NCI-H1092 treated with DMSO at 0.1 percent for 48 hours (cell line): ENCODE measurements at regions not wholly inside any gene's neighbourhood (a gene's known extent, or its start where the extent isn't known, plus 50 kb on each side); places are given as distances from the start of the nearest gene placed in this dataset.
A peak's percentile ranks its signal among the peaks of the same experiment; 100 is the strongest.

ENCODE experiments used
- DNase-seq: peaks from one replicate; lab custom pipeline; 2025; lab: John Stamatoyannopoulos, UW

- no peak for DNase-seq
These were observed 186.5 kb downstream of the KCNA5 start for GRCh38 chr12:5230156-5230555.

GRCh38 chr12:5230861-5231260 lies 187.2 kb downstream of the KCNA5 start:
- DNase-seq: no peak

- peak; percentile 7 for DNase-seq
These were observed 188.6 kb downstream of the KCNA5 start for GRCh38 chr12:5232291-5232690.

GRCh38 chr12:5232826-5233500 lies 189.3 kb downstream of the KCNA5 start:
- DNase-seq: no peak

GRCh38 chr12:5236022-5236640 lies 192.5 kb downstream of the KCNA5 start:
- no peak for DNase-seq

- no peak for DNase-seq
These were observed 189.5 kb upstream of the NTF3 start for GRCh38 chr12:5242440-5242839.

GRCh38 chr12:5243014-5243413 lies 188.9 kb upstream of the NTF3 start:
- DNase-seq: no peak

- DNase-seq: no peak
These were observed 187.4 kb upstream of the NTF3 start for GRCh38 chr12:5244513-5244972.

- DNase-seq: no peak
These were observed 185.7 kb upstream of the NTF3 start for GRCh38 chr12:5246196-5246595.

- no peak for DNase-seq
These were observed 184.8 kb upstream of the NTF3 start for GRCh38 chr12:5247144-5247543.

- no peak for DNase-seq
These were observed 183.7 kb upstream of the NTF3 start for GRCh38 chr12:5248230-5248629.

GRCh38 chr12:5248999-5249526 lies 182.8 kb upstream of the NTF3 start:
- DNase-seq: no peak

- DNase-seq: no peak
These were observed 180.8 kb upstream of the NTF3 start for GRCh38 chr12:5251092-5251491.

- DNase-seq: no peak
These were observed 180.1 kb upstream of the NTF3 start for GRCh38 chr12:5251786-5252185.

- no peak for DNase-seq
These were observed 177.2 kb upstream of the NTF3 start for GRCh38 chr12:5254703-5255102.

GRCh38 chr12:5257763-5258495 lies 174.0 kb upstream of the NTF3 start:
- peak; percentile 40 for DNase-seq

- no peak for DNase-seq
These were observed 173.4 kb upstream of the NTF3 start for GRCh38 chr12:5258498-5258897.

GRCh38 chr12:5258926-5259325 lies 173.0 kb upstream of the NTF3 start:
- DNase-seq: no peak

- no peak for DNase-seq
These were observed 172.4 kb upstream of the NTF3 start for GRCh38 chr12:5259523-5259922.

GRCh38 chr12:5260086-5260485 lies 171.8 kb upstream of the NTF3 start:
- DNase-seq: no peak

GRCh38 chr12:5260591-5261086 lies 171.3 kb upstream of the NTF3 start:
- no peak for DNase-seq

GRCh38 chr12:5262450-5262849 lies 169.5 kb upstream of the NTF3 start:
- no peak for DNase-seq

GRCh38 chr12:5262885-5263284 lies 169.0 kb upstream of the NTF3 start:
- DNase-seq: no peak
